Upper lobe of left lung (tissue), 4 donors: ENCODE measurements at regions not wholly inside any gene's neighbourhood (a gene's known extent, or its start where the extent isn't known, plus 50 kb on each side); places are given as distances from the start of the nearest gene placed in this dataset.

Source experiments
- EP300 ChIP-seq, 4 donors: sonication (generic); formaldehyde crosslinking; IDR thresholded peaks; one replicate each; pipeline ENCODE4 v1.5.1; 2017; ENCODE audit warnings: antibody characterized with exemption in 4 of 4, control low read depth in 2 of 4
- POLR2A ChIP-seq, 4 donors: fragments of 450-650 bp; IDR thresholded peaks; one replicate each; pipeline ENCODE4 v1.5.1; 2016 to 2017; ENCODE audit warnings: antibody characterized with exemption in 4 of 4, mild to moderate bottlenecking in 2 of 4
- POLR2AphosphoS5 ChIP-seq, 2 donors: sonication (generic); formaldehyde crosslinking; IDR thresholded peaks; one replicate each; pipeline ENCODE4 v1.5.1; 2017; ENCODE audit warnings: antibody characterized with exemption in 2 of 2
- TF ChIP-seq, protein P1 (sequence below), 6 experiments: fragments of 450-650 bp in 4 of 6; fragments of 200-600 bp in 2 of 6; sonication (generic) in 2 of 6; IDR thresholded peaks; one replicate each; pipeline ENCODE4 v1.5.1; 2016 to 2019; ENCODE audit warnings: antibody characterized with exemption in 6 of 6

- TF ChIP-seq POLR2AphosphoS5 (IDR thresholded peaks at IDR 0.05) (no peak), POLR2A (IDR thresholded peaks at IDR 0.05) (no peak), EP300 (IDR thresholded peaks at IDR 0.05) (no peak)
- TF ChIP-seq, protein P1, sequence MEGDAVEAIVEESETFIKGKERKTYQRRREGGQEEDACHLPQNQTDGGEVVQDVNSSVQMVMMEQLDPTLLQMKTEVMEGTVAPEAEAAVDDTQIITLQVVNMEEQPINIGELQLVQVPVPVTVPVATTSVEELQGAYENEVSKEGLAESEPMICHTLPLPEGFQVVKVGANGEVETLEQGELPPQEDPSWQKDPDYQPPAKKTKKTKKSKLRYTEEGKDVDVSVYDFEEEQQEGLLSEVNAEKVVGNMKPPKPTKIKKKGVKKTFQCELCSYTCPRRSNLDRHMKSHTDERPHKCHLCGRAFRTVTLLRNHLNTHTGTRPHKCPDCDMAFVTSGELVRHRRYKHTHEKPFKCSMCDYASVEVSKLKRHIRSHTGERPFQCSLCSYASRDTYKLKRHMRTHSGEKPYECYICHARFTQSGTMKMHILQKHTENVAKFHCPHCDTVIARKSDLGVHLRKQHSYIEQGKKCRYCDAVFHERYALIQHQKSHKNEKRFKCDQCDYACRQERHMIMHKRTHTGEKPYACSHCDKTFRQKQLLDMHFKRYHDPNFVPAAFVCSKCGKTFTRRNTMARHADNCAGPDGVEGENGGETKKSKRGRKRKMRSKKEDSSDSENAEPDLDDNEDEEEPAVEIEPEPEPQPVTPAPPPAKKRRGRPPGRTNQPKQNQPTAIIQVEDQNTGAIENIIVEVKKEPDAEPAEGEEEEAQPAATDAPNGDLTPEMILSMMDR (IDR thresholded peaks at IDR 0.05): no peak
These were observed 115.1 kb upstream of the CD180 start for GRCh38 chr5:67311701-67312100.
